GM18498 (cell line): ENCODE measurements at regions not wholly inside any gene's neighbourhood (a gene's known extent, or its start where the extent isn't known, plus 50 kb on each side); places are given as distances from the start of the nearest gene placed in this dataset.
"Not testable (repeated sequence)": the region's sequence is repeated elsewhere in the genome, so short reads cannot be mapped to it uniquely, and the experiment has no call there.

Source experiments
- ATAC-seq: cut with Tn5 transposase; IDR thresholded peaks from one replicate; pipeline ENCODE4 v1.9.1; 2021; ENCODE audit warnings: mild to moderate bottlenecking, moderate library complexity; ENCODE audit not compliant: unreplicated experiment

DNA sequence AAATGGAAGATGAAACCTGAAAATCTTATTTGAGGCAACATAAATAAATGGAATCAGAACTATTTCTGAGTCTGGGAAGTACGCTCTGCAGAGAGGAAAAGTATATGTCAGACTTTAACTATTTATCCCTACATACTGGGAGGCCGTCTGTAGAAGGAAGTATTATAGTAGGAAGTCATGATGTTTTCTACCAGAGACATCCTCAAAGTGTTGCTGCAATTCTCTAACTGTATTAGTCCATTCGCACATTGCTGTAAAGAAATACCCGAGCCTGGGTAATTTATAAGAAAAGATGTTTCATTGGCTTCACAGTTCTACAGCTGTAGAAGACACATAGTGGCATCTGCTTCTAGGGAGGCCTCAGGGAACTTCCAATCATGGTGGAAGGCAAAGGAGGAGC is 88.7 kb upstream of the TBL1X start:
- ATAC-seq, result no peak

GRCh38 chrX:9377216-9377615 is 87.6 kb upstream of the TBL1X start:
- not testable (repeated sequence) for ATAC-seq

GRCh38 chrX:9378980-9379696 is 85.7 kb upstream of the TBL1X start:
- no peak for ATAC-seq

DNA sequence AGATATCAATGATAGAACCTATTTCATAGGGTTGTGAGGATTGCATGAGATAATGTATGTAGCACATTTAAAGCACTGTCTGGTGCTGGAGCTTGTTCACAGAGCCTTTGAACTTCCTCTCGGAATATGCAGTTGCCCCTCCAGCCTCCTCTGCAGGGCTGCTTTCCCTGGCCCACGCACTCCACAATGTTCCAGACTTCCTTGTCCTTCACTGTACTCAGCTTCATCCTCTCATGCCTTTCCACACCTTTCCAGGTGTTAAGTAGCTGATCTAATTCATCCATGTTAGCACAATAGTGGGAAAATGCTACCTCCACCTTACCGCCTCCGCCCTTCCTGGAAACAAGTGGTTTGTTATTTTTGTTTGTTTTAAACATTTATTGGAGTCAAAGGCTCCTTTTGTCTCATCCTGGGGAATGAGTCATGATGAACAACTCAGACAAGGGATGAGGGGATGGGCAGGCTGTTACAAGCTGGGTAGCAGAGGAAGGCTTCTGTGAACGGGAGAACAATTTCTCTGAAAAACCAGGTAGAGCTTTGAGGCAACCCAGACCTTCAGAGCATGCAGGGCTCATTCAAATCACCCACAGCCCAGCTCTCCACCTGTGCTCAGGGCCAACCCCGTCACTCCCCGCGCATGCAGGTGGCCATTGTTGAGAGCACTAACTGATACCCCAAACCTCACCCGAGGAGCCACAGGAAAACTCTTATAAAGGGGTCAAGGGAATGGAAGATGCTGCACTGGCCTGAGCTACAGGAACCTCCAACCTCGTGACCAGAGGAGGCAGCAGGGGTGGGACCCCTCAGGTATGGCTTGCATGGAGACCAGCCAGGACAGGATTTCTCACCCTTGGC is 84.9 kb upstream of the TBL1X start:
- ATAC-seq, result no peak

- ATAC-seq, result no peak
Observed at GRCh38 chrX:9383655-9384054, 81.2 kb upstream of the TBL1X start.

GRCh38 chrX:9388450-9388849 is 76.4 kb upstream of the TBL1X start:
- no peak for ATAC-seq

DNA sequence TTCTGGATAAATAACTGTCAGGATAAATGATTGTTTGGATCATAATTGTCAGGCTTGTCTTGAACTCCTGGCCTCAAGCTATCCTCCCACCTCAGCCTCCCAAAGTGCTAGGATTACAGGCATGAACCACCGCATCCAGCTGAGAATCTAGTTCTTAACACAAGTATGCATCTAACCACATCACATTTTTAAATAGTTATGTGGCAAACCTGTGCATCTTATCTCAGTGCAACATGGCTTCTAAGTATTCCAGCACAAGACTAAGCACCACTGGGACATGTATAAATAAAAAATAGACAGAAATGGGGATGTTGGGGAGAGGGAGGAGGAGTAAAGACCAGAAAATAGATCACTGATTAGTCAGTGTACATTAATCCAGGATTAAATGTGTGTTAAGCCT is 74.7 kb upstream of the TBL1X start:
- ATAC-seq, result no peak

- ATAC-seq, result no peak
Observed at GRCh38 chrX:9390693-9391368, 74.0 kb upstream of the TBL1X start.

DNA sequence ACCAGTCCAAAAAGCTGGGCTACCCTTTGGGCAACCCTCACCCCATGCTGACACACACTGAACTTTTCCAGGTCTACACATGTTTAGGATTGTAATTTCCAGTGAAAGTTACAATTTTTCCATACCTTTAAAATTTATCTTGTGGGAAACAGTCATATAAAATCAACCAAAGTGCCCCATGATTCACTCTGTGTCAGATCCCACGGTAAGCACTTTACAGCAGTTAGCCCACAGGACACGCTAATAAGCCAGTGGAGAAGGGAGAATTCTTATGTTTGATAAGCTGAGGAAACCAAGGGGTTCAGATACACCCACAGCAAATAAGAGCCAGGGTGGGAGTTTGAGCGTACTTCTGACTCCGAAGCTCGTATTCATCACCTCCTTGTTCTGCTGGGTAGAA is 72.4 kb upstream of the TBL1X start:
- ATAC-seq, result no peak

- no peak for ATAC-seq
Observed at GRCh38 chrX:9393571-9393970, 71.3 kb upstream of the TBL1X start.

DNA sequence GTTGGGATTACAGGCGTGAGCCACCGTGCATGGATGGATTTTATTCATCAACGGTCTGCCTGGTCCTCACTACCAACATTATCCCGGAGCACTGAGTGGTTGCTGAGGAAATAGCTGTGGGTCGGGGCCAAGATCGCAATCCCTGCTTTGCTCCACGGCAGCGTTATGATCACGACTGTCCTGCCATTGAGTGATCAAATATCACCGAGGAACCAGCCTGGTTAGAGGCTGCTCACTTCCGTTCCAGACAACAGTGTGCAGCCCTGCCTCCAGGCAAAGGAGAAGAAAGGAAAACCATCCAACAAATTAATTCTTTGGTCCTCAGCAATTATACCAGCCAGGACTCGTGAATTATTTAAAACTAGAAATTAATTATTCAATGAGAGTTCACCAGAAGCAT is 70.6 kb upstream of the TBL1X start:
- no peak for ATAC-seq

- ATAC-seq, result no peak
Observed at GRCh38 chrX:9396930-9397329, 67.9 kb upstream of the TBL1X start.

DNA sequence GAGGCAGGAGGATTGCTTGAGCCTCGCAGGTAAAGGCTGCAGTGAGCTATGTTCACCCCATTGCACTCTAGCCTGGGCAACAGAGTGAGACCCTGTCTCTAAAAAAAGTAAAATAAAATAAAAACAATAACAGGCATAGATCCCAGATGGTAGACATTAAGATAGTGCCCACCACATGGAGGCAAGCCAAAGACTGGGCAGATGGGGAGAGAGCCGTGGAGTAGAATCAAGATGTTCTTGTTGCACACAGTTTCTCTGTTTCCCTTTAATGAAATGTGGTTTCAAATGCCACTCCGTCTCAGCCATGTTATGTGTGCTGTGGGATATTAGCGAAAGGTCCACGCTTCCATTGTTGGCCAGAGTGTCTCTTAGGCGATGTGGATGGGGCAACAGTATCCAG is 63.8 kb upstream of the TBL1X start:
- no peak for ATAC-seq

DNA sequence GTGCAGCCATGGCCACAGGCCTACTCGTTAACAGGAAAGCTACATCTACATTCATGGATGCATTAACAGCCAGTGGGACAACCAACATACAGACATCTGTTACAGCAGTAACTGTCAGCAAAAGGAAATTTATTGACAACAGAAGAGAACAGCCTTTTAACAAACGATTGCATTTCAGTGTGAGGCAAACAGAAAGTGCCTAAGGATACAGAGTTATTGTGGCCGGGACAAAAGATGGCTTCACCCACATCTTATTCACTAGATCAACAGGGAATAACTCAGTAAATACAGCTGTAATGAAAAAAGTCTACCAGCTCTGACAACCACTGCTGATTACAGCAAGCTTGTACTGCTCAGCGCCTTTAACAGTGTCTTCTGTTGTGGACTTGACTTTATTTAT is 61.5 kb upstream of the TBL1X start:
- ATAC-seq, result no peak

DNA sequence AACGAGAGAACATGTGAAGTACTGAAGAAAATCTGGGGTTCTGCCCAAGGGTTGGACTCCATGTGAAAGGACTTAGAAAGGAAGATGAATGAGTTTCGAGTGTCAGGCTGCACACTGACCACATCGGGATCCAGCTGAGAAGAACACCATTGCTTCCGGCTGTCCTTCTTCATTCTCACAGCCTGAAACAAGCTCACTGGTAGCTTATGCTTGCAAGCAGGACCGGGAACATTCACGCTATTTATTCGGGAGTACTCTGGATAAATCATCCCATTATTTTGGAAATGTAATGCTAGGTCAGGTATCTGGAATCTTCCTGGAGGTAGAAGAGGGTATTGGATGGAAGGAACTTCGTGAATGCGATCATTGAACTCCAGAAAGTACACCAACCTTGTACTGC is 59.2 kb upstream of the TBL1X start:
- ATAC-seq, result not testable (repeated sequence)

- not testable (repeated sequence) for ATAC-seq
Observed at GRCh38 chrX:9410889-9411288, 54.0 kb upstream of the TBL1X start.

DNA sequence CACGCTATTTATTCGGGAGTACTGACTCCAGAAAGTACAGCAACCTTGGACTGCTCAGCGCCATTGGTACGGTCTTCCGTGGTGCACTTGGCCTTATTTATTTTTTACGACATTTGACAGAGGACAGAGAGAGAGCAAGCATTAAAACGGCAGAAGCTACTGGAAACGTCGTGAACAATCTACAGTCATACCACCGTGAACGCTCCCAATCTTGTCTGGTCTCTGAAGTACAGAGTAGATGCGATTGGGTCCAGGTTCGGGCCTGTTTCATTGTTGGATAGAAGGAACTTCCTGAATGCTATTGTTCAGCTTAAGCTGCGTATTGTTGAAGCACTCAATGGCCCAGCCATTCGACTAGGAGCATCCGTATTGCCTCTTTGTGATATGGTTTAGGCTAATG is 53.2 kb upstream of the TBL1X start:
- not testable (repeated sequence) for ATAC-seq

DNA sequence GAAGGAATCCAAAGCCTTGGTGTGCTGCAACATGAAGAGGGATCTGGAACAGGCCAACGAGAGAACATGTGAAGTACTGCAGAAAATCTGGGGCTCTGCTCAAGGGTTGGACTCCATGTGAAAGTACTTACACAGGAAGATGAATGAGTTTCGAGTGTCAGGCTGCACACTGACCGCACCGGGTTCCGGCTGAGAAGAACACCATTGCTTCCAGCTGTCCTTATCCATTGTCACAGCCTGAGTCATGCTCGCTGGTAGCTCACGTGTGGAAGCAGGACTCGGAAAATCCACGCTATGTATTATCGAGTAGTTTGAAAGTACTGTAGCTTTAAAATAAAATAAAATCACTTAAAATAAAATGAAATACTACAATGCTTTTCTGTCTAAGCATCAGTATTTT is 50.4 kb upstream of the TBL1X start:
- ATAC-seq, result no peak
